Memory B cell (primary cell): ENCODE measurements at regions not wholly inside any gene's neighbourhood (a gene's known extent, or its start where the extent isn't known, plus 50 kb on each side); places are given as distances from the start of the nearest gene placed in this dataset.

ENCODE experiments used
- ATAC-seq: fragments of 150-1000 bp; cut with Tn5 transposase; 2 replicates; pipeline ENCODE4 v1.10.0; 2021; ENCODE audit warnings: low read depth, mild to moderate bottlenecking, moderate library complexity
- DNase-seq, 2 donors: peaks; one replicate each; pipeline ENCODE4 v3.0.0; 2022; ENCODE audit warnings: low spot score in 2 of 2
- H3K27ac Mint-ChIP-seq: one replicate; pipeline ENCODE4 v1.8.0; 2022; ENCODE audit warnings: mild to moderate bottlenecking, moderate library complexity, mixed read lengths
- H3K27me3 Mint-ChIP-seq: one replicate; pipeline ENCODE4 v1.8.0; 2022; ENCODE audit warnings: mixed read lengths
- H3K36me3 Mint-ChIP-seq: one replicate; pipeline ENCODE4 v1.8.0; 2022; ENCODE audit warnings: mild to moderate bottlenecking, mixed read lengths
- H3K4me1 Mint-ChIP-seq: one replicate; pipeline ENCODE4 v1.8.0; 2022; ENCODE audit warnings: mixed read lengths
- H3K4me3 Mint-ChIP-seq: one replicate; pipeline ENCODE4 v1.8.0; 2022; ENCODE audit warnings: mild to moderate bottlenecking, moderate library complexity, mixed read lengths
- H3K9me3 Mint-ChIP-seq: one replicate; pipeline ENCODE4 v1.8.0; 2022; ENCODE audit warnings: mixed read lengths

DNA sequence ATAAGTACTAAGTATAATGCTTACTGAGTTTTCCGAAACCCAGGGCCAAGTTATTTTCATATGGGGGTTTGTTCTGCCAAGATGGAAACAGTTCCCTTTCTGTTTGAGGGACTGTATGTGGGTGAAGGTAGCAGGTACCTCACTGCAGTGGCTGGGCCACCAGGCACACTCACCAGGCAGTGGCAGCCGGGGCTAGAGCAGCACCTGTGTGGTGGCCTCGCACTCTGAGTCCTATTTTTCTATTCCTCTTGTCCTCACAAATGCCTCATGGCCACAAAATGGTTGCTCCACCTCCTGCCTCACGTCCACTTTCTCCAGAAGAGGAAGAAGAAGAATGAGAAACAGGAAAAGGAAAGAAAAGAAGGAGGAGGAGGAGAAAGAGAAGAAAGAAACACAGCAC, 167.3 kb upstream of the SHH start:
- Mint-ChIP-seq H3K9me3 (peaks cover 5% of the 10 kb centered on the region), H3K4me3 (no peak overlapping the region), H3K27ac (no peak overlapping the region), H3K4me1 (no peaks in the 10 kb centered on the region), H3K36me3 (no peaks in the 10 kb centered on the region), H3K27me3 (peaks cover 10% of the 10 kb centered on the region)
- ATAC-seq (no peak), DNase-seq (no peak)

DNA sequence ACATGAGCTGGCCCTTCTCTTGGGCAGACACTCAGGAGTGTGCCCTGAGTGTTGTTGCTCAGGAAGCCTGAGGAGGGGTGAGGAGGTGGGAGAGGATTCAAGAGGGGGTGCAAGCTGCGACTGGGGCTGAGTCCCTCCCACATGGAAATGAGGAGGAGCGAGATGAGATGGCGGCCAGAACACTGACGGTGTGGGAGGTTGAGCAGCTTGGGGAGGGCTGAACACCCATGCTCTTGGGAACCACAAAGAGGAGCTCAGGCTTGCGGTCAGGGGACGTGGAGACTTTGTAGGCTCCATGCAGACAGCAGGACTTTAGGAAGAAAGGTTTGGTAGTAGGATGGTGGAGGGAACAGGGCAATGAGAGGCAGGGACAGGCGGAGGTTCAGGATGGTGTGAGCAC, 163.2 kb upstream of the SHH start:
- Mint-ChIP-seq H3K4me1 (peaks cover 2% of the 10 kb centered on the region), H3K4me3 (no peak overlapping the region), H3K27me3 (peaks cover 3% of the 10 kb centered on the region), H3K9me3 (no peaks in the 10 kb centered on the region), H3K36me3 (no peaks in the 10 kb centered on the region), H3K27ac (no peak overlapping the region)
- DNase-seq (no peak), ATAC-seq (no peak)

GRCh38 chr7:155974186-155974897, 162.1 kb upstream of the SHH start:
- ATAC-seq (no peak), DNase-seq (no peak)
- Mint-ChIP-seq H3K36me3 (no peaks in the 10 kb centered on the region), H3K4me3 (no peak overlapping the region), H3K9me3 (no peaks in the 10 kb centered on the region), H3K27me3 (peaks cover 3% of the 10 kb centered on the region), H3K27ac (no peak overlapping the region), H3K4me1 (peaks cover 2% of the 10 kb centered on the region)

- H3K4me1 Mint-ChIP-seq, result peaks cover 2% of the 10 kb centered on the region
- H3K4me3 Mint-ChIP-seq, result no peak overlapping the region
- no peak for ATAC-seq
These were observed 161.3 kb upstream of the SHH start for GRCh38 chr7:155973451-155973997.

GRCh38 chr7:155972651-155973390, 160.6 kb upstream of the SHH start:
- DNase-seq (no peak), ATAC-seq (no peak)
- H3K27me3 Mint-ChIP-seq, result peaks cover 3% of the 10 kb centered on the region
- H3K4me3 Mint-ChIP-seq, result no peak overlapping the region
- H3K9me3 Mint-ChIP-seq, result peaks cover 4% of the 10 kb centered on the region
- peaks cover 2% of the 10 kb centered on the region for H3K4me1 Mint-ChIP-seq
- H3K36me3 Mint-ChIP-seq, result no peaks in the 10 kb centered on the region
- H3K27ac Mint-ChIP-seq, result no peak overlapping the region

More at GRCh38 chr7:155973451-155973997, 161.3 kb upstream of the SHH start:
- Mint-ChIP-seq H3K27ac (no peak overlapping the region), H3K36me3 (no peaks in the 10 kb centered on the region), H3K9me3 (no peaks in the 10 kb centered on the region), H3K27me3 (peaks cover 3% of the 10 kb centered on the region)
- DNase-seq, result no peak

- no peaks in the 10 kb centered on the region for H3K36me3 Mint-ChIP-seq
- no peak overlapping the region for H3K4me3 Mint-ChIP-seq
- peaks cover 2% of the 10 kb centered on the region for H3K4me1 Mint-ChIP-seq
- H3K27me3 Mint-ChIP-seq, result peaks cover 3% of the 10 kb centered on the region
- DNase-seq (no peak), ATAC-seq (no peak)
- no peak overlapping the region for H3K27ac Mint-ChIP-seq
- peaks cover 6% of the 10 kb centered on the region for H3K9me3 Mint-ChIP-seq
These were observed 160.0 kb upstream of the SHH start for GRCh38 chr7:155972247-155972646.

DNA sequence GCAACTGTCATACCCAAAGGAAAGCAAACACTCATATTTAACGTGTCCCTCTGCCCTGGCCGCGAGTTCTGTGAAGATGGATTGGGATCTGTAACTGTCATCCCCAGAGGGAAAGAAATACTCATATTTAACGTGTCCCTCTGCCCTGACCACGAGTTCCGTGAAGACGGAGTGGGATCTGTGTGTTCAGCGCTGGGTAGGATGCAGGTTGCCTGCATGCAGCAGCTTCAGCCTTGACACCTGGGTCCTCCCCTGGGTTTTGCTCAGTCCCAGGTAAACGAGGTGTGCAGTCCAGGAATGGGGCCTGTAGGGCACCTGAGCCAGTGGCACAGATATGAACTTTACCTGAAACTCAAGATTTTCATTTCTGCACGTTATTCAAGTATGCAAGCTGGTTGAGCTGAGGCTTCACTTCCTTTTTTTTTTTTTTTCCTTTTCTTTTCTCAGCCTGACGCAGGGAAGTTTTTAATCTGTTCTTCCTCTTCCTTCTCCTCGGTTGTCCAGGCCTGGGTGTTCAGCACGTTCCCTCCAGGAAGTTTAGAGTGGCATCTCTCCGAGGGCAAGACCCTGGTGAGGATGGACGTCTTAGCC, 159.0 kb upstream of the SHH start:
- Mint-ChIP-seq H3K4me1 (peaks cover 2% of the 10 kb centered on the region), H3K36me3 (no peaks in the 10 kb centered on the region), H3K27ac (no peak overlapping the region), H3K4me3 (no peak overlapping the region), H3K27me3 (peaks cover 3% of the 10 kb centered on the region), H3K9me3 (peaks cover 6% of the 10 kb centered on the region)
- ATAC-seq (no peak), DNase-seq (no peak)

DNA sequence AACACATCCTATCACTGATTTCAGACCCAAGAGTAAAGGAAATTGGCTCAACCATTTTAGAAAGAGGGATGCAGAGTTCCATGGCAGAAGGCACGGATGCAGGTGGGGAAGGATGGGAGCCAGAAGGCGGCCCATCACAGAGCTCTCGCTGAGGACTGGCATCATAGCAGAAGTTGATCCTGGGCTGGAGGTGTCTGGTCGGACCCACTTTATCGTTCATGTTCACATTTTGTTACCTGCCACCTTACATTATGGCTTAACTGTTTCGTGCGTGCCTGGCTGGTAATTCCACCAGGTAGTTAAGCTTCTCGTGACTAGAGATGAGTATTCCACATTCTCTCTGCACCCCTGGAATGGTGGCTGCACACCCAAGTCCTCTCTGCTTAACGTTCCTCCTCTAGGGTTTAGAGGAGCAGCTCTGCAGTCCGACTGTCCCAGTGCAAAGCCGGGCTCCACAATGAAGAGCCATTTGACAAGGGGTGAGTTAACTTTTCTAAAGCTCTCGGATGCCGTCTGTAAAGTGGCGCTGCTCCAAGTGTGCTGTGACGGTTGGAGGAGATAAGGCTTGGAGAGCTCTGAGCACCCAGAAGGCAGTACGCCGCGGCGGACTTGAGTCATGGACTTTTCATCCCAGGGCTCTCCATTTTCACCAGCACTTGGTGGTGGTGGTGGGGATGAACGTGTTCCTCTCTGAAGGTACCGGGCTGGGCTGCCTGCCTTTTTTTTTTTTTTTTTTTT, 157.1 kb upstream of the SHH start:
- peaks cover 6% of the 10 kb centered on the region for H3K9me3 Mint-ChIP-seq
- H3K4me1 Mint-ChIP-seq, result peaks cover 2% of the 10 kb centered on the region
- H3K27ac Mint-ChIP-seq, result no peak overlapping the region
- peaks cover 3% of the 10 kb centered on the region for H3K27me3 Mint-ChIP-seq
- no peak overlapping the region for H3K4me3 Mint-ChIP-seq
- no peaks in the 10 kb centered on the region for H3K36me3 Mint-ChIP-seq
- no peak for DNase-seq
- ATAC-seq, result no peak

DNA sequence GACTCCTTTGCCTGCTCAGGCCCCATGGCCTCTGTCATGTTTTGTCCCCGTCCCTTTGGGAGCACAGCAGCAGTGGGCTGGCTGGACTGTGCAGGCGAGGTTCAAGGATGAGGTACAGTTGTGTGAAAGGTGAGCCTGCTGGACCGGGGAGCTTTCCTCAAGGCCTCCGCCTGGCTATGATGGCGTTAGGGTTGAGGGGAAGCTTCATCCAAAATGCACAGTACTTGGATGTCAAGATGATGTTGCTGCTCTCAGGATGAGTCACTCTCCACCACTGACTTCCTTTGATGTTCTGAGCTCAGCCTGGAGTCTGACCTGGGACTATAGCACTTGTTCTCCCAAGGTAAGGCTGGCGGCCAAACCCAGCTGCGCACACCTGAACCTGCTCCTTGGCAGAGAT, 152.7 kb upstream of the SHH start:
- Mint-ChIP-seq H3K27me3 (peaks cover 6% of the 10 kb centered on the region), H3K9me3 (peaks cover 6% of the 10 kb centered on the region), H3K27ac (no peak overlapping the region), H3K4me1 (no peaks in the 10 kb centered on the region), H3K36me3 (no peaks in the 10 kb centered on the region), H3K4me3 (no peak overlapping the region)
- DNase-seq (no peak), ATAC-seq (no peak)

DNA sequence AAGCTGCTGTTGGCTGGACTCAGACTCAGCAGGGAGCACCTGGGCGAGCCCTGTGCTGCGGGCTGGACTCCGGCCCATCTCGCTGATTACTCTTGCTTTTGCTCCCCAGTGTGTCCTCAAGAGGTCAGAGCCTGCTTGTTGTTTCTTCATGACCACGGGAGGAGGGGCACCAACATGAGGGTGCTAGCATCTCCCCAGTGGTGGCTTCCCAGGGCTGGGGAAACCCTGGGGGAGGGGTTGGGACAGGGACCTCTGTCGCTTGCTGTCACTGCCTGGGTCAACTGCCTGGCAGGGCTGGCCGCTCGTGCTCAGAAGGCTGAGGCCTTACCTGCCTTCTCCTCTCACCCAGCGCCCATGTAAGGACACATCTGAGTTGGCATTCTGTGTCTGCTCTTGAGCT, 152.3 kb upstream of the SHH start:
- no peak for DNase-seq
- no peaks in the 10 kb centered on the region for H3K4me1 Mint-ChIP-seq
- H3K27ac Mint-ChIP-seq, result no peak overlapping the region
- no peaks in the 10 kb centered on the region for H3K36me3 Mint-ChIP-seq
- no peak overlapping the region for H3K4me3 Mint-ChIP-seq
- H3K9me3 Mint-ChIP-seq, result peaks cover 6% of the 10 kb centered on the region
- peaks cover 6% of the 10 kb centered on the region for H3K27me3 Mint-ChIP-seq
- ATAC-seq, result no peak

DNA sequence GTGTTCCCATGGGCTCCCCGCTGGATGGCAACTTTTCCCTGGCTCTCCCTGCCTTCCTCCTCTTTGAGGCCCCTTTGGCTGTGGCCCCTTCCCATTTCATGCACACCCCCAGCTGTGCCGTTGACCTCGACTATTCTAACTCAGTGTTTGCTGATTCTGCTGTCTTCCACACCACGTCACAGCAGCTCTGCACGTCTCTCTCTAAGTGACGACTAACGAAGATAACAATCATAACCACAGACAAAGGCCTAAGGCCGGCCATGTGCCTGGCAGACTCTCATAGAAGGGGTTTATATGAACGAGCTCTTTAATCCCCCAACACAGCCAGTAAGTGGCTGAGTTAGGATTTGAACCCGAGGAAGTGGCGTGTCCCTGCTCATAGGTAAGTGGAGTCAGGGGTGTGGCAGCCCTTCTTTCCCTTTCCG, 151.5 kb upstream of the SHH start:
- Mint-ChIP-seq H3K27ac (no peak overlapping the region), H3K4me3 (no peak overlapping the region), H3K9me3 (peaks cover 6% of the 10 kb centered on the region), H3K36me3 (no peaks in the 10 kb centered on the region), H3K27me3 (peaks cover 6% of the 10 kb centered on the region), H3K4me1 (no peaks in the 10 kb centered on the region)
- DNase-seq (no peak), ATAC-seq (no peak)

DNA sequence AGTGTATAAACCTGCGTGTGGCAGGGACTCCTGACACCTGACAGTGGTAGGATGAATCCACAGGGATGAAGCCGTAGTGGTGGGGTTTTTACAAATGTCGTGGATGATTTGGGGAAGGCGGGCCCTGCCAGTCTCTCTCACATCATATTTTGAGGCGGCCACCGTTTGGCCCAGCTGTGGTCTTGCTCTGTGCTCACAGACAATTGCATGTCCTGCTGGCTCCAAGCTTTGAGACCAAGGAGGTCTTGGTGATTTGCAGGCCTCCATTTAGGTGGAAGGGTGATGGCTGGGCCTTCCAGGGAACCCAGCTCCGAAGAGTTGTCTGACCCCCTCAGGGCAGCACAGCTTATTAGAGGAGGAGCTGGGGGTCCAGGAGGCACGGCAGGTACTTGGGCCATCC, 151.1 kb upstream of the SHH start:
- DNase-seq (no peak), ATAC-seq (no peak)
- Mint-ChIP-seq H3K27me3 (peaks cover 6% of the 10 kb centered on the region), H3K4me3 (no peak overlapping the region), H3K27ac (no peak overlapping the region), H3K4me1 (no peaks in the 10 kb centered on the region), H3K9me3 (peaks cover 5% of the 10 kb centered on the region), H3K36me3 (no peaks in the 10 kb centered on the region)

DNA sequence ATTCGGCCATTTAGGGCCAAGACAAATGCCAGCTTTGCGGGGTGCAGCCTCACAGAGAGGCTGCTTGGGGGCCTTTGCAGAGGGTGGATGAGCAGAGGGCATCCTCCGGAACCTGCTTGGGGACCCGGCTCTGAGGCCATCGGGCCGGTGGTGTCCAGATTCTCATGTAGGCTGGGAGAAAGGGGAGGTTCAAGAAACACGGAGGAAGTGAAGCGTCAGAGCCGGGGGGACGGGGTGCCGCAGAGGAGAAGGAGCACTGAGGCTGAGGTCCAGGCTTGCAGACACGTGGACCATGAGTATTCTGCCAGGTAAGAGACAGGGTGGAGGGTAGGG, 150.7 kb upstream of the SHH start:
- no peaks in the 10 kb centered on the region for H3K36me3 Mint-ChIP-seq
- no peaks in the 10 kb centered on the region for H3K4me1 Mint-ChIP-seq
- no peak overlapping the region for H3K27ac Mint-ChIP-seq

More for the DNA sequence above, 150.7 kb upstream of the SHH start:
- peaks cover 6% of the 10 kb centered on the region for H3K27me3 Mint-ChIP-seq
- ATAC-seq (no peak), DNase-seq (no peak)
- H3K4me3 Mint-ChIP-seq, result no peak overlapping the region
- peaks cover 3% of the 10 kb centered on the region for H3K9me3 Mint-ChIP-seq
